Vagina (tissue), 2 donors: ENCODE measurements at regions not wholly inside any gene's neighbourhood (a gene's known extent, or its start where the extent isn't known, plus 50 kb on each side); places are given as distances from the start of the nearest gene placed in this dataset.

Experiments
- DNase-seq, 2 donors: peaks; one replicate each; pipeline ENCODE4 v3.0.0-alpha.2; 2017; ENCODE audit errors: extremely low spot score in 2 of 2
- H3K27ac ChIP-seq: fragments of 200-600 bp; sonication (generic); one replicate; pipeline ENCODE4 v1.5.1; 2019
- H3K27me3 ChIP-seq: fragments of 200-600 bp; sonication (generic); one replicate; pipeline ENCODE4 v1.5.1; 2019
- H3K36me3 ChIP-seq, 2 donors: fragments of 200-600 bp; sonication (generic); one replicate each; pipeline ENCODE4 v1.5.1; 2017 to 2019
- H3K4me1 ChIP-seq: fragments of 200-600 bp; sonication (generic); one replicate; pipeline ENCODE4 v1.5.1; 2019
- H3K4me3 ChIP-seq, 2 donors: fragments of 200-600 bp; sonication (generic); 1 replicate in 1 of 2; 2 replicates in 1 of 2; pipeline ENCODE4 v1.5.1; 2016 to 2019
- H3K9me3 ChIP-seq: fragments of 200-600 bp; sonication (generic); one replicate; pipeline ENCODE4 v1.5.1; 2019
- CTCF ChIP-seq, 3 experiments: fragments of 450-650 bp in 2 of 3; fragments of 200-600 bp in 1 of 3; sonication (generic) in 1 of 3; IDR thresholded peaks; one replicate each; pipeline ENCODE4 v1.5.1; 2017 to 2019; ENCODE audit warnings: antibody characterized with exemption in 3 of 3, mild to moderate bottlenecking in 2 of 3, moderate library complexity in 2 of 3
- POLR2A ChIP-seq, 2 donors: fragments of 450-650 bp; IDR thresholded peaks; one replicate each; pipeline ENCODE4 v1.6.1; 2017; ENCODE audit warnings: antibody characterized with exemption in 2 of 2, mild to moderate bottlenecking in 2 of 2, moderate library complexity in 2 of 2
- POLR2AphosphoS5 ChIP-seq, 2 donors: sonication (generic); formaldehyde crosslinking; IDR thresholded peaks; one replicate each; pipeline ENCODE4 v1.9.0; 2017; ENCODE audit warnings: antibody characterized with exemption in 2 of 2, mild to moderate bottlenecking in 2 of 2, low read depth in 1 of 2; ENCODE audit not compliant: insufficient read depth in 1 of 2
- intact Hi-C: fragments of 100-400 bp; cut with DNase I; formaldehyde crosslinking; loops from one replicate; pipeline ENCODE4 v1.15.1; 2023

- Histone ChIP-seq H3K4me3 (no peak overlapping the region), H3K9me3 (no peaks in the 10 kb centered on the region), H3K27ac (no peak overlapping the region), H3K36me3 (no peaks in the 10 kb centered on the region), H3K4me1 (no peaks in the 10 kb centered on the region), H3K27me3 (no peaks in the 10 kb centered on the region)
- DNase-seq, result no peak
- intact Hi-C loops, result no loop called here
- TF ChIP-seq POLR2A (IDR thresholded peaks at IDR 0.05), result no peak
These were observed 693.2 kb upstream of the FTMT start for GRCh38 chr5:121158451-121158850.

GRCh38 chr5:121160591-121160990, 691.1 kb upstream of the FTMT start:
- no peak for DNase-seq
- TF ChIP-seq POLR2AphosphoS5 (IDR thresholded peaks at IDR 0.05; ENCODE audit: insufficient read depth in 1 of 2, low read depth in 1 of 2), result no peak
- TF ChIP-seq POLR2A (IDR thresholded peaks at IDR 0.05), result no peak
- TF ChIP-seq CTCF (IDR thresholded peaks at IDR 0.05), result no peak
- intact Hi-C loops, result no loop called here

GRCh38 chr5:121164632-121165031, 687.0 kb upstream of the FTMT start:
- intact Hi-C loops, result no loop called here

More at GRCh38 chr5:121160591-121160990, 691.1 kb upstream of the FTMT start:
- H3K27ac ChIP-seq, result no peak overlapping the region
- no peaks in the 10 kb centered on the region for H3K4me1 ChIP-seq
- H3K4me3 ChIP-seq, result no peak overlapping the region
- no peaks in the 10 kb centered on the region for H3K27me3 ChIP-seq
- H3K9me3 ChIP-seq, result no peaks in the 10 kb centered on the region
- no peaks in the 10 kb centered on the region for H3K36me3 ChIP-seq

GRCh38 chr5:121171361-121171760, 680.3 kb upstream of the FTMT start:
- H3K27me3 ChIP-seq, result no peaks in the 10 kb centered on the region
- no peaks in the 10 kb centered on the region for H3K4me1 ChIP-seq
- H3K27ac ChIP-seq, result no peak overlapping the region
- no peaks in the 10 kb centered on the region for H3K36me3 ChIP-seq
- no peak overlapping the region for H3K4me3 ChIP-seq
- intact Hi-C loops, result no loop called here
- no peak for DNase-seq
- TF ChIP-seq CTCF (IDR thresholded peaks at IDR 0.05) (no peak), POLR2AphosphoS5 (IDR thresholded peaks at IDR 0.05; ENCODE audit: insufficient read depth in 1 of 2, low read depth in 1 of 2) (no peak), POLR2A (IDR thresholded peaks at IDR 0.05) (no peak)
- H3K9me3 ChIP-seq, result no peaks in the 10 kb centered on the region

More at GRCh38 chr5:121164632-121165031, 687.0 kb upstream of the FTMT start:
- TF ChIP-seq CTCF (IDR thresholded peaks at IDR 0.05) (no peak), POLR2A (IDR thresholded peaks at IDR 0.05) (no peak), POLR2AphosphoS5 (IDR thresholded peaks at IDR 0.05; ENCODE audit: insufficient read depth in 1 of 2, low read depth in 1 of 2) (no peak)
- DNase-seq, result no peak
- no peak overlapping the region for H3K27ac ChIP-seq
- H3K27me3 ChIP-seq, result no peaks in the 10 kb centered on the region
- no peaks in the 10 kb centered on the region for H3K9me3 ChIP-seq
- H3K36me3 ChIP-seq, result no peaks in the 10 kb centered on the region
- no peak overlapping the region for H3K4me3 ChIP-seq
- H3K4me1 ChIP-seq, result no peaks in the 10 kb centered on the region

- no peaks in the 10 kb centered on the region for H3K27me3 ChIP-seq
- H3K4me1 ChIP-seq, result no peaks in the 10 kb centered on the region
- no peaks in the 10 kb centered on the region for H3K9me3 ChIP-seq
- H3K4me3 ChIP-seq, result no peak overlapping the region
- intact Hi-C loops, result no loop called here
- no peak for DNase-seq
- H3K27ac ChIP-seq, result no peak overlapping the region
- TF ChIP-seq POLR2A (IDR thresholded peaks at IDR 0.05), result no peak
- TF ChIP-seq CTCF (IDR thresholded peaks at IDR 0.05), result no peak
- TF ChIP-seq POLR2AphosphoS5 (IDR thresholded peaks at IDR 0.05; ENCODE audit: insufficient read depth in 1 of 2, low read depth in 1 of 2), result no peak
- no peaks in the 10 kb centered on the region for H3K36me3 ChIP-seq
These were observed 679.8 kb upstream of the FTMT start for GRCh38 chr5:121171834-121172233.

GRCh38 chr5:121174351-121174750, 677.3 kb upstream of the FTMT start:
- intact Hi-C loops, result no loop called here
- Histone ChIP-seq H3K4me3 (no peak overlapping the region), H3K9me3 (no peaks in the 10 kb centered on the region), H3K36me3 (no peaks in the 10 kb centered on the region), H3K27me3 (no peaks in the 10 kb centered on the region), H3K27ac (no peak overlapping the region), H3K4me1 (no peaks in the 10 kb centered on the region)
- DNase-seq, result no peak
- TF ChIP-seq POLR2A (IDR thresholded peaks at IDR 0.05), result no peak
